ENCODE measurements at regions not wholly inside any gene's neighbourhood (a gene's known extent, or its start where the extent isn't known, plus 50 kb on each side); places are given as distances from the start of the nearest gene placed in this dataset.
"Not testable (repeated sequence)": the region's sequence is repeated elsewhere in the genome, so short reads cannot be mapped to it uniquely, and the experiment has no call there.

DNA sequence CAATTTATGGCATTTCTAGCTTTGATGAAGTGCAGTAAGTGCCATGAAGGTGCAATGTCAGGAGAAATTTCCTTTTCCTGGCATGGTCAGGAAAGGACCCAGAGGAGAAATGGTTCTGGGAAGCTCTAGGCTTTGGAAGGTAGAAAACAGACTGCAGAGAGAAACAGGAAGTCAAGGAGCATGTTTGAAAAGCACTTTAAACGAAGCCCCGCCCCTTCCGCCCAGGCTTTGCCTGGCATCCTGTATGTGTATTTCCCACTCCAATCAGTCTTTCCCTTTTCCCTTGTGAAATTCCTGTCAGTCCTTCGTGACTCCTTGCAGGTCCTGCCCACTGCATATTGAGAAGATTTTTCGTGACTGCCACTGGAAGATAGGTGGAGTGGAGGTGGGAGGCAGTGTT is 320.9 kb upstream of the SASH1 start:
- Mint-ChIP-seq H3K27ac (no peak overlapping the region), H3K36me3 (no peaks in the 10 kb centered on the region), H3K9me3 (peaks cover 10 to 23% of the 10 kb centered on the region in 2 donors)
- no peak for ATAC-seq
- DNase-seq (ENCODE audit: low spot score in 2 of 2) = no peak

DNA sequence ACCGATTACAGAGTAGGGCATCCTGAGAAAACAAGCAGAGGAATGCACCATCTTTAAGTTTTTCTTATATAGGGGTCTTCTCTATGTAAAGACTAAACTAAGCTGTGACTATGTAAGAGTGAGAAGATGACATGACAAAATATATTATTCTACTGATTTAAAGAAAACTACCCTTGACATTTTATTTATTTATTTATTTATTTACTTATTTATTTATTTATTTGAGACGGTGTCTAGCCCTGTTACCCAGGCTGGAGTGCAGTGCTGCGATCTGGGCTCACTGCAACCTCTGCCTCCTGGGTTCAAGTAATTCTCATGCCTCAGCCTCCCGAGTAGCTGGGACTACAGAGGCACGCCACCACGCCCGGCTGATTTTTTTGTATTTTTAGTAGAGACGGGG is 320.4 kb upstream of the SASH1 start:
- H3K9me3 Mint-ChIP-seq = peaks cover 8 to 21% of the 10 kb centered on the region in 2 donors
- not testable (repeated sequence) for H3K27ac Mint-ChIP-seq; H3K36me3 Mint-ChIP-seq; DNase-seq (ENCODE audit: low spot score in 2 of 2); ATAC-seq

DNA sequence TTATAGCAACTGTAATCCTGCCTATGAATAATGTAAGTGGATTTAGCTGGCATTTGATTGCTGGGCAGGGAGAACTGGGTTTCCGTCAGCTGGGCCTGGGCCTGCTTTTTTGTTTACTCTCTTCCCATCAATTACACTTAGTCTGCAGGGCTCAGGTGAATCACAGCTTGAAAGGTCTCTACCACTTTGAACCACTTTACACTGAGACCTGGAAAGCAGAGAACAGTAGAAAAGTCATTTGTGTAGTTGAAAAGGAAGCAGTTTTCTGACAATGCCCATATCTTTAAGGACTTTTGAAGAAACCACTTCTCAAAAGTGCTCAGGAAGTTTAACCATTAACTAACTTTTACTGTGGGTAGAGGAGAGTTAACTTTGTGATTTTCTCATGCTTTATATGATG is 315.4 kb upstream of the SASH1 start:
- ATAC-seq (no peak), DNase-seq (ENCODE audit: low spot score in 2 of 2) (no peak)
- Mint-ChIP-seq H3K36me3 (no peaks in the 10 kb centered on the region), H3K27ac (no peak overlapping the region), H3K9me3 (peaks cover 4% of the 10 kb centered on the region in 2 donors)

DNA sequence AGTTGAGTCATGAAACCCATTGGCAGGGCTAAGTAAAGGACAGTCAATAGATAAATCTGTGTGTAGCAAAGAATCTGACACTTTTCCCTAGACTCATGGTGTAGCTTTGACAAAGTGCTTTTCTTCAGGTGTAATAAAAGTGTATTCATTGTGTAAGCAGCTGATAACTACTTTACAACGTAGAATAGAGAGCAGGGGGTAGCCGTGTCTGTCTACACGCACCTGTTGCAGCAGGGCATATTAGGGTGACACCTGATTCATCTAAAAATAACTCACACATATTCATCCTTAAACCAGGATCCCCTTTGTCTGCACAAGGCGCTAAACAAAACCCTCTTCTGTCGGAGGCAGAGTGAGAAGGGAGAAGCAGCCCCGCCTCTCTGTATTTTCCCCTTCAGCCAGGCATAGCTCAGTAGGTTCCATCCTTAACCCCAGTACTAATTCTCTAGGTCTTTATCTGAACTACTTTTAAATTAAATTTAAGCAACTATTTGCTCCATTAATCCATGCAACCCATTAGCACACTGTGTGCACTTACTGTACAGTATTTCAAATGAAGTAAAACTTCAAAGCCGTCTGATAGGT is 306.7 kb upstream of the SASH1 start:
- no peaks in the 10 kb centered on the region for H3K36me3 Mint-ChIP-seq
- no peak for ATAC-seq
- no peaks in the 10 kb centered on the region for H3K9me3 Mint-ChIP-seq
- H3K27ac Mint-ChIP-seq = no peak overlapping the region
- DNase-seq (ENCODE audit: low spot score in 2 of 2) = no peak

DNA sequence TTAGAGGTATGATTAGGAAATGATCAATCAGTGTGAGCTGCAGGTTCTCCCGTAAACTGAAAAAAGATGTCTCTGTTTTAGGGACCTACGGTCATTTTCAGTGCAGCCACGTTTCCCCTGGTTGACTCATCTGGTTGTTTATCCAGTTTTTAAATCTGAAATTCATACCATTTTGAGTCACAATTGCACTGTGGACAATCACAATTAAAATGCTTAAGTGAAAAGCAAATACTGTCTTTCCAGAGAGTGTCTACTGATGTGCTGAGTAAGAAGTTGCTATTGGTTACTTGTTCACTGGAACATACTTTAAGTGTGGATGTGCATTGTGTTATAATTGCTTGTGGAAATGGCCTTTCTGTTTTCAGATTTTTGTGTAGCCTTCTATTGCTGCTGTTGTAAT is 305.1 kb upstream of the SASH1 start:
- H3K36me3 Mint-ChIP-seq = no peaks in the 10 kb centered on the region
- no peak overlapping the region for H3K27ac Mint-ChIP-seq

DNA sequence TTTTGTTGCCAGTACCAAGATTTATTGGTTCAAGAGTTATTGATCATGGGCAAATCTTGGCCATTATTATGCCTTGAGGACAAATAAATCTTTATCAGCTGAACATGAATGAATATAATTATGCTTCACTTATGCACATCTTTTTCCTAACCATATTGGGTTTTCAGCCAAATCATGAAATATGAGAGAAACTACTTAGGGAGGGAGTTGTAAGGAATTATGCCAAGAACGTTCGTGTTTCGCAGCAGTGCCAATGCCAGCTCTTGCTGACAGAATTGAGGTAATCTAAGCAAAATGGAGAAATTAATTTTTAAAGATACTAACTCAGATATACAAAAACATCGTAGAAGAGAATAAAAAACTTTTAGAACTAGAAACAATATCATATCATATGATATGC is 301.1 kb upstream of the SASH1 start:
- ATAC-seq (no peak), DNase-seq (ENCODE audit: low spot score in 2 of 2) (no peak)
- Mint-ChIP-seq H3K36me3 (no peaks in the 10 kb centered on the region), H3K9me3 (no peaks in the 10 kb centered on the region), H3K27ac (no peak overlapping the region)

More for the DNA sequence above, 305.1 kb upstream of the SASH1 start:
- DNase-seq (ENCODE audit: low spot score in 2 of 2) (no peak), ATAC-seq (no peak)
- no peaks in the 10 kb centered on the region for H3K9me3 Mint-ChIP-seq

DNA sequence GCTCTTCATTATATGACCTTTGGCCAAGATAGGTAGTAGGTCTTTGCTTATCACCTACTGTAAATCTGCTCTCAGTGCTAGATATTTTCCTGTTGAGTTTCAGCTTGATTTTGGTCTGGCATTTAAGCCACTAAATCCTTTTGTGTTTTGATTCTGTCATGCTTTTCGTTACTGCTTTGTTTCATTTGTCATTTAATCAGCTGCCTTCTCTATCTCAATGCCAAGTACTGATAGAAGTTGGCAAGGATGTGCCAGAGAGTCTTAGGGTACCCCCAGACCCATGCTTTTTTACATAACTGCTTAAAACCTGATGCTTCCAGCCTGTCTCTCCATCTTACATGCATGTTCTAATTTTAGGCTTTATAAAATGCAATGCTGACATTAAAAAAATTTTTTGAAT is 300.1 kb upstream of the SASH1 start:
- H3K9me3 Mint-ChIP-seq = peaks cover 5 to 6% of the 10 kb centered on the region in 2 donors
- H3K27ac Mint-ChIP-seq = no peak overlapping the region
- no peaks in the 10 kb centered on the region for H3K36me3 Mint-ChIP-seq
- ATAC-seq = no peak
- no peak for DNase-seq (ENCODE audit: low spot score in 2 of 2)

DNA sequence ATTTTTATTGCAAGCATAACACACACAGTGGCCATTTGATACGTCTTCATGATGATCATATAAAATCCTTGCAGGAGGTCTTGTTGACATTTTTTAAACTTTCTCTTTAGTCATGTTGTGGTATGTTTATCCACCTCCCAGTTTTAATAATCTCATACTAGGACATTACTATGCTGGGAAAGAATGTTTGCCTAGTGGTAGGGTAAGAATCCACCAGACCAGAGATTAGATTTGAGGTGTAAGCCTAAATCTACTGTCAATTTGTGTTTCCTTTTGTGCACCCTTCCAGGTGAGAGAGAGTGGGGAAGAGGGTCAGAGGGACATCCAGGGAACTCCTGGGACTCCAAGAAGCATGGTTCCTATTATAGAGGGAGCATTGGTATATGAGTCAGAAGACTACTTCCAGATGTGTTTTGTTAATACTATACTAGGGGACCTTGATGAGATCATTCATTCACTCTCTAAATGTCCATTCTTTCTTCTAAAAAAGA is 298.3 kb upstream of the SASH1 start:
- Mint-ChIP-seq H3K9me3 (peaks cover 5 to 10% of the 10 kb centered on the region in 2 donors), H3K36me3 (no peaks in the 10 kb centered on the region), H3K27ac (no peak overlapping the region)
- ATAC-seq (no peak), DNase-seq (ENCODE audit: low spot score in 2 of 2) (no peak)

DNA sequence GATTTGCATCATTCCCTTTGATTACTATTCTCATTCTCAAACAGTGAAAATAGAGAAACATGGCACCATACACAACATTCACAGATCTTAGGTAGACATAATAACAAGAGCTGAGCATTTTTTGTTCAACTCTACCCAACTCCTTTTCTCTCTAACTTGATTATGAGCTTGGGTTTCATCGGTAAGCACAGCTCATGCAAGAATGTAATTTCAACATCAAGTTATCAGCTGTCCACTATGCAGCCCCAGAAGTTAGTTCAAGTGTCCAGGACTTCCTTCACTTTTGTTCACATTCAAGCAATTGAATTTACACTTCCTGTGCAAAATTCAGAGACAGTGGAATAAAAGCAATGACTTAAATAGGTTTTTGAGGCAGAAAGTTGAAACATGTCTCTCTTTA is 297.7 kb upstream of the SASH1 start:
- ATAC-seq = no peak
- Mint-ChIP-seq H3K27ac (no peak overlapping the region), H3K36me3 (no peaks in the 10 kb centered on the region), H3K9me3 (peaks cover 10 to 13% of the 10 kb centered on the region in 2 donors)
- no peak for DNase-seq (ENCODE audit: low spot score in 2 of 2)

DNA sequence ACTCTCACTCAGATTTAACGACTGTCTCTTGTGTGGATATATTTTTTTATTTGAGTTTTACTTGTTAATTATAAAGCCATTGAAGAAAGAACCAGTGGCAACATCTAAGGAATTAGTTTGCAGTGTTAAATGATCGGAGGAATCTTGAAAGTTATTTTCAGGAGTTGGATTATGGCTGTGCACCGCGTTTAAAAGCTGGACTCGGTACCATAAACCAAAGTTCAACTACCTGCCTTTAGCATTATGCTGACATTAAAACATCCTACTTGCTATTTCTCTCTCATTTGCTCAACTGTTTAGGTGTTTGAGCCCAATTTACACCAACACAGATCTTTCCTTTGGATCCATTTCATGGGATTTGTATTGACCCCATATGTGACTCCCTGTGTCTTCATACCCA is 289.4 kb upstream of the SASH1 start:
- H3K36me3 Mint-ChIP-seq = no peaks in the 10 kb centered on the region
- H3K27ac Mint-ChIP-seq = no peak overlapping the region
- no peak for ATAC-seq
- H3K9me3 Mint-ChIP-seq = peaks cover 18 to 23% of the 10 kb centered on the region in 2 donors
- no peak for DNase-seq (ENCODE audit: low spot score in 2 of 2)

DNA sequence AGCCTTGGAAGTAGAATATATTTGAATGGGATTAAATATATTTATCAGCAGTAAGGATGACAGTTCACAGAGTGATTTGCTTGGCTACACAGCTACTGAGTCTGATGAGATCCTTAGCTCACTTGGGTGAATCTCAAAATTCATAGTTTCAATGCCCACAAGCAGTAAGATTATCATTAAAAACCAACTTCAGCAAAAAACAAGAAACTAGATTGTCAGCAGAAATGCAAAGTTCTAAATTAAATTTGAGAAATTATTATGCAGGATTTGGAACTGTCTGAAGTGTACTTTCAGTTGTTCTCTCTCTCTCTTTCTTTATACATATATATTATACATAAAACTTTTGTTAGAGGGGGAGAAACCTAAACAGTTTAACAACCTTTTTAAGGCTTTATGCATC is 288.8 kb upstream of the SASH1 start:
- Mint-ChIP-seq H3K36me3 (peaks cover 0 to 1% of the 10 kb centered on the region in 2 donors), H3K27ac (no peak overlapping the region), H3K9me3 (peaks cover 18 to 23% of the 10 kb centered on the region in 2 donors)
- ATAC-seq = no peak
- no peak for DNase-seq (ENCODE audit: low spot score in 2 of 2)

DNA sequence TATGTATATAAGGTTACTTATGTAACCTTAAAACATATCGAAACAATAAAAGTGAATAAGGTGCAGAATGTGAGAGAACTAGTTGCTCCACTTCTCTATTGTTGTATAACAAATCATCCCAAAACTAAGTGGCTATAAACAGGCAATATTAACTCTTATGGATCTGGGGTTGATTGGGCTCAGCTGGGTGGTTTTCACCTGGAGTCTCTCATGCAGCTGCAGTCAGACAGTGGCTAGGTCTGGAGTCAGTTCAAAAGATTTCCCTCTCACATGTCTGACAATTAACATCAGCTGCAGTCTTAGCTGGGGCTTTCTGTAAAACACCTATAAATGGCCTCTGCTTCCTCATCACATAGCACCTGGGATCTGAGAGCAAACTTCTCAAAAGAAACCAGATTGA is 288.4 kb upstream of the SASH1 start:
- H3K27ac Mint-ChIP-seq = no peak overlapping the region

DNA sequence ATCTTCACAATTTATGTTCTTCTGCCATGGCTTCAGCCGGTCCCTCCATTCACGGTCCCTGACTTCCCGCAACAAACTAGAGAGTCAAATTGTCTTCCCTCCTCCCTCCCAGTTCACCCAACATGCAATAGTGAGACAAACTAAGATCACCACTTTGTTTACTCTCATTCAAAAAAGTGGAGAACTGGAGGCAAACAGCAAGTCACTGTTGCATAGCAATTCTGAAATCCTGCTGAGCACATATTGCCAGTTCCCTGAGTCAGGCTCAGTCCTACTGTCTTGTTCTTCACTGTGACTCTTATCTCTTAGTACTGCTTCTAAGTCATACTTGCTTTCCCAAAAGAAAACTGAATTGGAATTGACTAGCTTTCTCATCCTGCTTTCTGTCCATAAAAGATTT is 287.2 kb upstream of the SASH1 start:
- Mint-ChIP-seq H3K36me3 (peaks cover 0 to 14% of the 10 kb centered on the region in 2 donors), H3K9me3 (peaks cover 22 to 23% of the 10 kb centered on the region in 2 donors), H3K27ac (no peak overlapping the region)
- ATAC-seq = no peak
- DNase-seq (ENCODE audit: low spot score in 2 of 2) = no peak

More for the DNA sequence above, 288.4 kb upstream of the SASH1 start:
- peaks cover 0 to 6% of the 10 kb centered on the region in 2 donors for H3K36me3 Mint-ChIP-seq
- peaks cover 22 to 27% of the 10 kb centered on the region in 2 donors for H3K9me3 Mint-ChIP-seq
- DNase-seq (ENCODE audit: low spot score in 2 of 2) = no peak
- ATAC-seq = no peak

DNA sequence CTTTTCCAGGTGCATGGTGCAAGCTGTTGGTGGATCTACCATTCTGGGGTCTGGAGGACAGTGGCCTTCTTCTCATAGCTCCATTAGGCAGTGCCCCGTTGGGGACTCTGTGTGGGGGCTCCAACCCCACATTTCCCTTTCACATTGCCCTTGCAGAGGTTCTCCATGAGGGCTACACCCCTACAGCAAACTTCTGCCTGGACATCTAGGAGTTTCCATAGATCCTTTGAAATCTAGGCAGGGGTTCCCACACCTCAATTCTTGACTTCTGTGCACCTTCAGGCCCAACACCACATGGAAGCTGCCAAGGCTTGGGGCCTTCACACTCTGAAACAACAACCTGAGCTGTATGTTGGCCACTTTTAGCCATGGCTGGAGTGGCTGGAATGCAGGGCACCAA is 282.8 kb upstream of the SASH1 start:
- ATAC-seq (no peak), DNase-seq (ENCODE audit: low spot score in 2 of 2) (no peak)
- Mint-ChIP-seq H3K9me3 (peaks cover 15 to 33% of the 10 kb centered on the region in 2 donors), H3K27ac (no peak overlapping the region), H3K36me3 (peaks cover 0 to 20% of the 10 kb centered on the region in 2 donors)

DNA sequence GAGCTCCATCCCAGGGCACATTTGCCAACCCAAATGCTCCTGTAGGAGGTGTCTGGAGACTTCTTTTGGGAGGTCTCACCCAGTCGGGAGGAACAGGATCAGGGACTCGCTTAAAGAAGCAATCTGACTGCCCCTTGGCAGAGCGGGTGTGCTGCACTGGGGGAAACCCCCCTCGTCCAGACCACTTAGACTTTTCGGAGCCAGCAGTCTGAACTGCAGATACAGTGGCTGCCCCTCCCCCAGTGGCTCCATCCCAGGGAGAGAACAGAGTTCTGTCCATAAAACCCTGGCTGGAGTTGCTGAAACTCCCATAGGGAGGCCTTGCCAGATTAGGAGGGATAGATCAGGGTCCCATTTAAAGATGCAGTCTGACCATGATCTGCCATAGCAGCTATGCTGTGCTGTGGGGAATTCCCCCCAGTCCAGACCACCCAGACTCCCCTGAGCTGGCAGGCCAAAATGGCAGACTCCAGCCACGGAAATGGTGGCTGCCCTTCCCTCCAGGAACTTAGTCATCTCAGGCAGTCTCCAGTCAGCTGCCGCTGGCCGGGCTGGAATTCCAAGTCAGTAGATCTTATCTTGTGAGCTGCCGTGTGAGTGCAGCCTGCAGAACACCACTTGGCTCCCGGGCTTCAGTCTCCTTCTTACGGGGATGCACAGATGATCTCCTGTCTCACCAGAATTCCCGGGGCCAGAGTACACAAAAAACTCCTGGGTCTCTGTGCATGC is 278.1 kb upstream of the SASH1 start:
- peaks cover 0 to 10% of the 10 kb centered on the region in 2 donors for H3K36me3 Mint-ChIP-seq
- no peak for DNase-seq (ENCODE audit: low spot score in 2 of 2)
- no peak for ATAC-seq
- peaks cover 5 to 23% of the 10 kb centered on the region in 2 donors for H3K9me3 Mint-ChIP-seq
- no peak overlapping the region for H3K27ac Mint-ChIP-seq

DNA sequence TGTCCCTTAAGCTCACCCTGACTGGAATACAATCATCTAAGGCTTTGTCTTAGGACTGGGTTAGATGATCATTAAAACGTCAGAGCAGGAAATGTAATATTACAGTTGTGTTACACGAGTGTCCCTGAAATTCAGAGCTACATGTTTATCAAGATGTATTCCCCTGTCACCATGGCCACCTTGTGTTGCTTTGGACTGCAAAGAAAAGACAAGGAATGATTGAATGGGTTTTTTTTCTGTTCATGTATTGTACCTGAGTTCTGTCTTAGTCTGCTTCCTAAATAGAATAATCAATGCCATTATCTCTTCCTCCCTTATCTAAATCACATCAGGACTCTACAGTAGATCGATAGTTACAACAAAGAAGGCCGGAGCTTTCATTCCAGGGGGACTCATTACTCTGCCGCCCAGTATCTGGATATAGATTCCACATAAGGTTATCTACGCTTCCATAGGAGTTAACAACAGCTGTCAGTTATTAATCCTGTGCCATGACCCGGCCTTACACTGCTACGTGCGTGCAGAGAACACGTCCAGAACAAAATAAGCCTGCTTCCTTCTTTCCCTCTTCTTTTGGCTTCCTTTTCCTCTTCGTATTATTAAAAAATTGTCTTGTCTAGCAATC is 274.1 kb upstream of the SASH1 start:
- no peak for ATAC-seq
- H3K27ac Mint-ChIP-seq = no peak overlapping the region
- peaks cover 5% of the 10 kb centered on the region in 2 donors for H3K9me3 Mint-ChIP-seq
- no peak for DNase-seq (ENCODE audit: low spot score in 2 of 2)
- H3K36me3 Mint-ChIP-seq = no peaks in the 10 kb centered on the region

DNA sequence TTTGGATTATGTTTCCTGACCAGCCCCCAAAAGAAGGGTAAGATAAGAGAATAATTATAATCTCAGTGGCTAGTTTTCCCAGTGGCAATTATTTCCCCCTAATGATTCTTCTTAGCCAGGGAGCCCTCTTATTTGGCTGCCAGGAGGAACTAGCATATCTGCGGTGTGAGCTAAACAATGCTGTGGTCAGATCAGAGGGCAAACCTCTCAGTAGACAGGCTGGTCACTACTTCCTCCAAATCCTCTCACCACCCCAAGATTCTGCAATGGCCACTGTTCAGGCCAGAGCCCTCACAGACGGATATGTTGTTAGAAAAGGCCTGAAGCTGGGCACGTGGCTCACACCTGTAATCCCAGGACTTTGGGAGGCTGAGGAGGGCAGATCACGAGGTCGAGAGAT is 273.4 kb upstream of the SASH1 start:
- Mint-ChIP-seq H3K27ac (no peak overlapping the region), H3K36me3 (peaks cover 0 to 1% of the 10 kb centered on the region in 2 donors), H3K9me3 (peaks cover 2 to 7% of the 10 kb centered on the region in 2 donors)
- ATAC-seq = no peak
- DNase-seq (ENCODE audit: low spot score in 2 of 2) = no peak

Data from activated naive CD4-positive, alpha-beta T cell treated with anti-CD3 and anti-CD28 coated beads, Interleukin-2, amount 50 U/mL, for 72 hours (primary cell).